Heart left ventricle (tissue), 13 donors: ENCODE measurements at regions not wholly inside any gene's neighbourhood (a gene's known extent, or its start where the extent isn't known, plus 50 kb on each side); places are given as distances from the start of the nearest gene placed in this dataset.

ENCODE experiments used
- POLR2A ChIP-seq, 2 donors: fragments of 450-650 bp; IDR thresholded peaks; one replicate each; pipeline ENCODE4 v1.6.1; 2017; ENCODE audit warnings: antibody characterized with exemption in 2 of 2, mild to moderate bottlenecking in 2 of 2, moderate library complexity in 2 of 2
- TF ChIP-seq, protein P1 (sequence below), 12 donors: fragments of 200-600 bp; sonication (generic) in 4 of 12; IDR thresholded peaks; one replicate each; pipeline versions ENCODE4 v1.5.0 to v1.8.0; 2018 to 2022; ENCODE audit warnings: antibody characterized with exemption in 12 of 12, mild to moderate bottlenecking in 5 of 12
- donor health status: ischemic (EF 13 %, LVEDD 7.1; RV severe dilation, severe dysfunction).
- donor health status: DM: no; HTN: yes; CAD: no.
- donor health status: DM: no; HTN: no; CAD: no.
- donor health status: ischemic (EF 25% LVEDD 6.9; RV normal size, moderate dysfunction).
- donor health status: ischemic (EF 25% LVEDD 5.7; RV mildly dilated, moderate dysfunction).
- donor health status: ischemic (EF 35%, LVEDD 5.7; RV mildly dilated, moderate dysfunction).
- donor health status: nonischemic (EF 11% LVEDD 7.7; RV severe dilation, severe dysfunction).
- donor health status: DM: yes; HTN: yes; CAD: no.
- donor health status: PGD.
- donor health status: ischemic (EF 29% LVEDD 5.4; RV normal size, mild dysfunction).
- donor health status: nonischemic (EF 23%, LVEDD 6.1; RV moderate dilation, normal function).

DNA sequence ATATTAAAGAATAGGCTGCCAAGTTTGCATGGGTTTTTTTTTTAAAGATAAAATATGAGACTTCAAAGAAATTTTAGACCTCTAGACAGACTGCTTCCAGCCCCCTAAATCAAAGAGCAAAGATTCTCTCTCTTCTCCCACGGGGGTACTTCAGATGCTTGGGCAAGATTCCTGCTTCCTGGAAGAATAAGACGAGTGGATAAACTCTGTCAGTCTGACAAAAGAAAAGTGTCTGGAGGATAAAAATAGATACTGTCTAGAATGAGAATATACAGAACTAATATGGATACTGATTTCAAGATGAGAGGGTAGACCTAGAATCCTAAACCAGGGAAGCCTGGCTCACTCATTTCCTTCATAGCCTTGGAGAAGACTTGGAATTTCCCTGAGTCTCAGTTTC lies 435.1 kb downstream of the FOXO1 start:
- TF ChIP-seq, protein P1, sequence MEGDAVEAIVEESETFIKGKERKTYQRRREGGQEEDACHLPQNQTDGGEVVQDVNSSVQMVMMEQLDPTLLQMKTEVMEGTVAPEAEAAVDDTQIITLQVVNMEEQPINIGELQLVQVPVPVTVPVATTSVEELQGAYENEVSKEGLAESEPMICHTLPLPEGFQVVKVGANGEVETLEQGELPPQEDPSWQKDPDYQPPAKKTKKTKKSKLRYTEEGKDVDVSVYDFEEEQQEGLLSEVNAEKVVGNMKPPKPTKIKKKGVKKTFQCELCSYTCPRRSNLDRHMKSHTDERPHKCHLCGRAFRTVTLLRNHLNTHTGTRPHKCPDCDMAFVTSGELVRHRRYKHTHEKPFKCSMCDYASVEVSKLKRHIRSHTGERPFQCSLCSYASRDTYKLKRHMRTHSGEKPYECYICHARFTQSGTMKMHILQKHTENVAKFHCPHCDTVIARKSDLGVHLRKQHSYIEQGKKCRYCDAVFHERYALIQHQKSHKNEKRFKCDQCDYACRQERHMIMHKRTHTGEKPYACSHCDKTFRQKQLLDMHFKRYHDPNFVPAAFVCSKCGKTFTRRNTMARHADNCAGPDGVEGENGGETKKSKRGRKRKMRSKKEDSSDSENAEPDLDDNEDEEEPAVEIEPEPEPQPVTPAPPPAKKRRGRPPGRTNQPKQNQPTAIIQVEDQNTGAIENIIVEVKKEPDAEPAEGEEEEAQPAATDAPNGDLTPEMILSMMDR (IDR thresholded peaks at IDR 0.05): no peak
- no peak for TF ChIP-seq POLR2A (IDR thresholded peaks at IDR 0.05)
